HEK293 (cell line): ENCODE measurements at regions not wholly inside any gene's neighbourhood (a gene's known extent, or its start where the extent isn't known, plus 50 kb on each side); places are given as distances from the start of the nearest gene placed in this dataset.

ENCODE experiments used
- CTCF ChIA-PET: fragments of 350-600 bp; formaldehyde crosslinking; extraction: SDS; loops from one replicate; lab custom pipeline; 2021; ENCODE audit warnings: antibody characterized with exemption; lab: Yijun Ruan, JAX
- POLR2A ChIA-PET: fragments of 300-600 bp; formaldehyde crosslinking; extraction: SDS; loops from one replicate; lab custom pipeline; 2020; ENCODE audit warnings: antibody characterized with exemption, inconsistent platforms; lab: Yijun Ruan, JAX
- H3K27ac ChIP-seq: fragments of 200-500 bp; sonication (Bioruptor generic); 2 replicates; pipeline ENCODE4 v1.5.1; 2014; ENCODE audit warnings: low read depth, low read length, control low read depth, inconsistent platforms; ENCODE audit errors: extremely low read depth
- H3K36me3 ChIP-seq, 2 experiments: fragments of 200-500 bp in 1 of 2; sonication (Bioruptor generic) in 1 of 2; 1 replicate in 1 of 2; 2 replicates in 1 of 2; pipeline ENCODE4 v1.5.1; 2014 to 2017; ENCODE audit warnings: inconsistent platforms in 2 of 2, low read length in 2 of 2; ENCODE audit not compliant: control insufficient read depth in 2 of 2, insufficient read depth in 1 of 2
- H3K4me1 ChIP-seq: fragments of 200-500 bp; sonication (Bioruptor generic); 2 replicates; pipeline ENCODE4 v1.5.1; 2014; ENCODE audit warnings: mild to moderate bottlenecking, low read length, inconsistent platforms; ENCODE audit not compliant: control insufficient read depth, insufficient read depth
- H3K4me3 ChIP-seq: 2 replicates; pipeline ENCODE4 v1.5.1; 2011; ENCODE audit warnings: low read depth, mild to moderate bottlenecking, control low read depth, low read length, moderate library complexity
- H3K9me3 ChIP-seq: fragments of 200-500 bp; sonication (Bioruptor generic); 2 replicates; pipeline ENCODE4 v1.5.1; 2014; ENCODE audit warnings: low read depth, low read length, inconsistent platforms; ENCODE audit not compliant: control insufficient read depth, insufficient read depth
- BCL6B ChIP-seq: fragments of 450-650 bp; formaldehyde crosslinking; IDR thresholded peaks from 2 replicates; pipeline ENCODE4 v1.5.1; 2017; ENCODE audit warnings: missing biosample characterization, missing genetic modification characterization
- KLF10 ChIP-seq: fragments of 450-650 bp; IDR thresholded peaks from 2 replicates; pipeline ENCODE4 v1.5.1; 2018; ENCODE audit warnings: missing biosample characterization, mild to moderate bottlenecking, missing genetic modification characterization
- MEIS1 ChIP-seq: sonication (generic); formaldehyde crosslinking; IDR thresholded peaks from 2 replicates; pipeline ENCODE4 v1.8.1; 2022; ENCODE audit warnings: missing genetic modification reagents, mild to moderate bottlenecking, borderline replicate concordance
- PBX3 ChIP-seq: sonication (generic); formaldehyde crosslinking; IDR thresholded peaks from 2 replicates; pipeline ENCODE4 v1.8.1; 2022; ENCODE audit warnings: mild to moderate bottlenecking, moderate library complexity, missing genetic modification reagents
- PRDM4 ChIP-seq: fragments of 450-650 bp; formaldehyde crosslinking; IDR thresholded peaks from 2 replicates; pipeline ENCODE4 v1.5.1; 2017; ENCODE audit warnings: missing biosample characterization, missing genetic modification characterization
- SP7 ChIP-seq: fragments of 450-650 bp; formaldehyde crosslinking; IDR thresholded peaks from 2 replicates; pipeline ENCODE4 v1.5.1; 2016; ENCODE audit warnings: missing biosample characterization, missing genetic modification characterization
- ZBTB10 ChIP-seq: fragments of 450-650 bp; formaldehyde crosslinking; IDR thresholded peaks from 2 replicates; pipeline ENCODE4 v1.5.1; 2016; ENCODE audit warnings: missing biosample characterization, missing genetic modification characterization
- ZEB2 ChIP-seq: fragments of 450-650 bp; formaldehyde crosslinking; IDR thresholded peaks from 2 replicates; pipeline ENCODE4 v1.5.1; 2016; ENCODE audit warnings: missing biosample characterization, missing genetic modification characterization
- ZNF202 ChIP-seq: fragments of 450-650 bp; formaldehyde crosslinking; IDR thresholded peaks from 2 replicates; pipeline ENCODE4 v1.5.1; 2016; ENCODE audit warnings: missing biosample characterization, missing genetic modification characterization, borderline replicate concordance
- ZNF211 ChIP-seq: fragments of 450-650 bp; formaldehyde crosslinking; IDR thresholded peaks from 2 replicates; pipeline ENCODE4 v1.5.1; 2016; ENCODE audit warnings: low read depth, missing biosample characterization, missing genetic modification characterization
- ZNF214 ChIP-seq: fragments of 450-650 bp; formaldehyde crosslinking; IDR thresholded peaks from 2 replicates; pipeline ENCODE4 v1.5.1; 2017; ENCODE audit warnings: missing biosample characterization, mild to moderate bottlenecking, missing genetic modification characterization, borderline replicate concordance
- ZNF488 ChIP-seq: fragments of 450-650 bp; formaldehyde crosslinking; IDR thresholded peaks from 2 replicates; pipeline ENCODE4 v1.5.1; 2016; ENCODE audit warnings: missing biosample characterization, missing genetic modification characterization
- ZNF521 ChIP-seq: fragments of 450-650 bp; formaldehyde crosslinking; IDR thresholded peaks from 2 replicates; pipeline ENCODE4 v1.5.1; 2017; ENCODE audit warnings: missing biosample characterization, mild to moderate bottlenecking, missing genetic modification characterization
- ZNF561 ChIP-seq: fragments of 450-650 bp; IDR thresholded peaks from 2 replicates; pipeline ENCODE4 v1.5.1; 2018; ENCODE audit warnings: missing biosample characterization, missing genetic modification characterization, borderline replicate concordance
- ZNF600 ChIP-seq: fragments of 450-650 bp; formaldehyde crosslinking; IDR thresholded peaks from 2 replicates; pipeline ENCODE4 v1.5.1; 2016; ENCODE audit warnings: missing biosample characterization, missing genetic modification characterization
- ZNF707 ChIP-seq: fragments of 450-650 bp; formaldehyde crosslinking; IDR thresholded peaks from 2 replicates; pipeline ENCODE4 v1.5.1; 2016; ENCODE audit warnings: missing biosample characterization, missing genetic modification characterization
- ZNF830 ChIP-seq: fragments of 450-650 bp; IDR thresholded peaks from 2 replicates; pipeline ENCODE4 v1.5.0; 2018; ENCODE audit warnings: missing biosample characterization, missing genetic modification characterization, low read depth, mild to moderate bottlenecking, moderate library complexity
- ZSCAN5A ChIP-seq: fragments of 450-650 bp; formaldehyde crosslinking; IDR thresholded peaks from 2 replicates; pipeline ENCODE4 v1.5.1; 2016; ENCODE audit warnings: missing biosample characterization, missing genetic modification characterization
- ZXDB ChIP-seq: fragments of 450-650 bp; formaldehyde crosslinking; IDR thresholded peaks from 2 replicates; pipeline ENCODE4 v1.5.1; 2016; ENCODE audit warnings: missing biosample characterization, missing genetic modification characterization

- TF ChIP-seq ZXDB (tag by site-specific recombination) (no peak), PBX3 (CRISPR knock-in tag) (no peak), ZNF202 (tag by site-specific recombination) (no peak), ZNF707 (no peak), ZBTB10 (tag by site-specific recombination) (no peak), PRDM4 (no peak), ZEB2 (tag by site-specific recombination) (no peak), ZNF214 (tag by site-specific recombination) (no peak), MEIS1 (CRISPR knock-in tag) (no peak), KLF10 (tag by site-specific recombination) (no peak), ZNF521 (no peak), ZNF488 (tag by site-specific recombination) (no peak), BCL6B (tag by site-specific recombination) (no peak), ZNF600 (no peak), ZSCAN5A (tag by site-specific recombination) (no peak), ZNF830 (tag by site-specific recombination) (no peak), SP7 (tag by site-specific recombination) (no peak), ZNF211 (tag by site-specific recombination) (no peak), ZNF561 (tag by site-specific recombination) (no peak)
- no peaks in the 10 kb centered on the region for H3K4me1 ChIP-seq
- ChIA-PET CTCF (no interaction called here), POLR2A (no interaction called here)
- H3K27ac ChIP-seq, result no peak overlapping the region
- H3K4me3 ChIP-seq, result no peak overlapping the region
- H3K36me3 ChIP-seq, result no peaks in the 10 kb centered on the region
- H3K9me3 ChIP-seq, result no peaks in the 10 kb centered on the region
Measured at GRCh38 chr14:95033031-95033430, 124.3 kb downstream of the DICER1 start.
